GM12891 (cell line): ENCODE measurements at regions not wholly inside any gene's neighbourhood (a gene's known extent, or its start where the extent isn't known, plus 50 kb on each side); places are given as distances from the start of the nearest gene placed in this dataset.

ENCODE experiments used
- POLR2A ChIP-seq: IDR thresholded peaks from 2 replicates; pipeline ENCODE4 v1.6.1; 2011; ENCODE audit warnings: low read depth, low read length, control low read depth
- POLR2AphosphoS5 ChIP-seq: IDR thresholded peaks from 2 replicates; pipeline ENCODE4 v1.6.1; 2011; ENCODE audit warnings: low read depth, low read length, control low read depth
- SPI1 ChIP-seq: IDR thresholded peaks from 2 replicates; pipeline ENCODE4 v1.6.1; 2011; ENCODE audit warnings: low read depth, low read length, control low read depth

DNA sequence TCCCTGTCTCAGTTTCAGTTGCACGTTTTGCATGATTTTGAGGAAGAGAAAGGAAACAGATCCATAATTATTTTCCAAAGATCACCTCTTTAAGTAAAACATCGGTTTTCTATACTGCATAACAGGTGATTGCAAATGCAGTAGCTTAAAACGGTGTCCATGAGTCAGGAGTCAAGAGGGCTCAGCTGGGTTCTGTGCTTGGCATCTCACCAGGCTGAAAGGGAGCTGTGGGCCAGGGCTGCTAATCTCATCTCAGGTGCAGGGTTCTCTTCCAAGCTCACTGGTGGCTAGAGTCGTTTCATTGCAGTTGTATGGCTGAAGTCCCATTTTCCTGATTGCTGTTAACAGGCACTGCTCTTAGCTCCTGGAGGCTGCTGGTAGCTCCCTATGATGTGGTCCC is 57.0 kb upstream of the PRKCQ start:
- TF ChIP-seq SPI1 (no peak), POLR2A (no peak), POLR2AphosphoS5 (no peak)
